GM21528 (cell line): ENCODE measurements at regions not wholly inside any gene's neighbourhood (a gene's known extent, or its start where the extent isn't known, plus 50 kb on each side); places are given as distances from the start of the nearest gene placed in this dataset.

Source experiments
- ATAC-seq: cut with Tn5 transposase; IDR thresholded peaks from one replicate; pipeline ENCODE4 v1.9.1; 2021; ENCODE audit warnings: mild to moderate bottlenecking, moderate library complexity; ENCODE audit not compliant: unreplicated experiment, low FRiP score

GRCh38 chr20:24718277-24718676 is 230.8 kb upstream of the CST7 start:
- no peak for ATAC-seq

DNA sequence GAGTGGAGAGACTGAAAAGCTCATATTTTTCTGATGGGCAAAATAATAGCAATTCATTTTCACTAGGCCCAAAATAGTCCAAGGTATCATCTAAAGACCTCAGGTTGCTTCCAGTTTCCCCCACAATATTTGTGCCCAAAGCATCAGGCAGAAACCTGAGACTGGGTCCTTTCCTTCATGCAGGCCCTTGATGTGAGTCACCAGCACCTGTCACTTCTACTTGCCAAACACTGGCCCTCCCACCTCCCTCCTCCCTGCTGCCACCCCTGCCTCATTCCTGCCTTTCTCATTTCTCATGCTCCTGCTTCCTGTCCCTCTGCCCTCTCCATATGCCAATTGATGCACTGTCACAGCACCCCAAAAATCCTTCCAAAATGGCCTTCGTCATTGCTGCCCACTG is 230.4 kb upstream of the CST7 start:
- no peak for ATAC-seq

- no peak for ATAC-seq
Observed at GRCh38 chr20:24720957-24721356, 228.1 kb upstream of the CST7 start.

- no peak for ATAC-seq
Observed at GRCh38 chr20:24721891-24722568, 227.0 kb upstream of the CST7 start.

- no peak for ATAC-seq
Observed at GRCh38 chr20:24722586-24722985, 226.5 kb upstream of the CST7 start.

GRCh38 chr20:24723186-24723585 is 225.9 kb upstream of the CST7 start:
- no peak for ATAC-seq

- no peak for ATAC-seq
Observed at GRCh38 chr20:24723647-24724352, 225.3 kb upstream of the CST7 start.

GRCh38 chr20:24724982-24725533 is 224.0 kb upstream of the CST7 start:
- ATAC-seq = no peak

GRCh38 chr20:24727795-24728194 is 221.3 kb upstream of the CST7 start:
- no peak for ATAC-seq

DNA sequence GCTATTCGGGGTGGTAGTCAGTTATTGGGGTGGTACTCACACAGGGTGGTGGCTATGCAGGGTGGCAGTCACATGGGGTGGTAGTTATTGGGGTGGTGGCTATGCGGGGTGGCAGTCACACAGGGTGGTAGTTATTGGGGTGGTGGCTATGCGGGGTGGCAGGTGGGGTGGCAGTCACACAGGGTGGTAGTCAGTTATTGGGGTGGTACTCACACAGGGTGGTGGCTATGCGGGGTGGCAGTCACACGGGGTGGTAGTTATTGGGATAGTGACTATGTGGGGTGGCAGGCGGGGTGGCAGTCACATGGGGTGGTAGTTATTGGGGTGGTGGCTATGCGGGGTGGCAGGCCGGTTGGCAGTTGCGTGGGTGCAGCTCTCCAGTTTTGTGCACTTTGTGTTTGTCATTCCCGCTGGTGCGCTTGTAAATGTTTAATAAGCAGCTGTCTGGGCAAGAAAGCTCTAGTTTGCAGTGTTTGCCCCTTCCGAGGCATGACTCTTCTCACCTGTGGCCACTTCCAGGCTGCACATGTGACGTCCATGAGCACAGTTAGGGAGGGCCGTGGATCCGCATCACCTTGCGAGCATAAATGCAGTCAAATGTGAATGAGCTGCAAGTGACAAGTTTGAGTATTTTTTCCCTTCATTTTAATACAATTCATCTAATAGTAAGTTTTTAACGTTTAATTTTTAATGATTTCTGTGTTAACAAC is 219.0 kb upstream of the CST7 start:
- ATAC-seq = no peak

DNA sequence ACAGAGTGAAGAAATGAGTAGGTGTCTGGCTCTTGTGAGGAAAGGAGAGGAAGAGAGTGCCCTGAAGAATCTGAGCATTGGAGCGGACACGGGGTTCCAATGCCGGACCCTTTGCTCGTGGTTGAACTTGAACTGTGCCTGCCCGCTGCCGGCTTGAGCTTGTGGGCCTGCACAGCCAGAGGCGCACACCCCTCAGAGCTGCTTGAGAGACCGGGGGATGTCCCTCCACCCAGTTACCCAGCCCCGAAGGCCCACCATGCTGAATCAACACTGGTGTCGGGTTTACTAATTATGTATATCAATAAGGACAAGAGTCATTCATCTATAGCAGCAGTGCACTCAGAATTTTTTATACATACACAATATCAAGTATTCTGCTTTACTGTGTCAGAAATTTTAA is 218.3 kb upstream of the CST7 start:
- ATAC-seq = no peak

DNA sequence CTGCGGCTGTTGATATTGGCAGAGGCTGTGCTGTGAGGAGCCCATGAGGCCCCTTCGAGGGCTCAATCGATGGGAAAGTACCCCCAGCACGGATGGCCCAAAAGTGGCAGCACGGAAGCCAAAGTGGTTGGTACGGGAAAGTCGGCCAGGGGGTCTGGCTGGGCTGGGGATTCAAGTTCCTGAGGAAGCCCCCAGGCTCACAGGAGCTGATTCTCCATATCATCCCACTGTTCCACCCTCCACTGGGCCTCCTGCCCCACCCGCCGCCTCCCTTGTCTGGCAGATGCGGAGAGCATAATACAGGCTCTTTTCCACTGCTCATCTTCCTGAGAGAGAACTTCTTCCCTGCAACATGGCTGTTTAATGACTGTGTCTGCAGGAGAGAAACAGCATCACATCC is 217.8 kb upstream of the CST7 start:
- no peak for ATAC-seq

- no peak for ATAC-seq
Observed at GRCh38 chr20:24732076-24732475, 217.0 kb upstream of the CST7 start.

- ATAC-seq = no peak
Observed at GRCh38 chr20:24732599-24732998, 216.5 kb upstream of the CST7 start.

DNA sequence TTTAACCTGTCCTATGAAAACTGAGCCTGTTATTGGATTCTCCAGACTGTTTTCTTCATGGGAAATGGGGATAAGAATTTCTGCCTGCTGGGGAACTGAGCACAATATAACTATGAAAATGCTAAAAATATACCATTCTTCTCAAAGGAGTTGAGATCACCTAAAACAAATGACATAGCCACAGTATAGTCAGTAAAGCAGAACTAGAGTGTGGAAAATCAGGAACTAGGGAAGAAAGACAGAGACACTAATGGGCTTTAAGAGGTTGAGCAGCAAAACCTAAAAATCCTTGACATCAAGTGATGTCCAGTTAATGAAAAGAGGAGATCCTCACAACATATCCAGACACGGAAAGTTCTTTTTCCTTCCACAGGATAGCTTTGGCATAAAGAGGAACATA is 215.7 kb upstream of the CST7 start:
- no peak for ATAC-seq

GRCh38 chr20:24734139-24734538 is 214.9 kb upstream of the CST7 start:
- ATAC-seq = no peak

- no peak for ATAC-seq
Observed at GRCh38 chr20:24735263-24735662, 213.8 kb upstream of the CST7 start.

DNA sequence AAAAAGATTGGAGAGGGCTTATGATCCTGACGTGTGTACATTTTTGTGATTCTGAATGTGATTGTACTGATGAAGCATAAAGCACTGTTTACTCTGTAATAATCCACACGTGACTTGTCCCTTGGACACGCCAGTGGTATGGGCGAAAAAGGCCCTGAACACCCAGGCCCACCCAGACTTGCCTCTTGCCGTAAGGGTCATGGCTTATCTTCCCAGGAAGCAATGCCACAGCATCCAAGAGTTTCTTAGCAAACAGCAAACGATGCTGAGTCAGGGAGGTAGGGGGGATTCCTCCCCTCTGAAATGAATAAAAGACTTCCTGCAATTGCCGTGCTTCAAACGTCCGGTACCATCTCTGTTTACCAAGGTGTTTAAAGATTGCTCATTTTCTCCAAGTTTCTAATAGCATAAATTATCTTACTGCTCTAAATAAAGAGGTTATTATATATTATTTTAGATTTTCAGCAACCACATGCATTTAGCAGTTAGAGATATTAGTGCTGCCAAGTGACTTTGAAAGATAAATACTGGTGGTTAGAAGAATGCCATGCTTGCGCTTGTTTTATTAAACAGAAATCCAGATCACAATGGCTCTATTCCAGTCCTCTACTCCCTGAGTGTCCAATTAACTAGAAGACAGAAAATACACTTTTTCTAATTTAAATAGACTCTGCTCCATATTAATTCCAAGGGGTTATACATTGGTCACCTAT is 212.8 kb upstream of the CST7 start:
- no peak for ATAC-seq

DNA sequence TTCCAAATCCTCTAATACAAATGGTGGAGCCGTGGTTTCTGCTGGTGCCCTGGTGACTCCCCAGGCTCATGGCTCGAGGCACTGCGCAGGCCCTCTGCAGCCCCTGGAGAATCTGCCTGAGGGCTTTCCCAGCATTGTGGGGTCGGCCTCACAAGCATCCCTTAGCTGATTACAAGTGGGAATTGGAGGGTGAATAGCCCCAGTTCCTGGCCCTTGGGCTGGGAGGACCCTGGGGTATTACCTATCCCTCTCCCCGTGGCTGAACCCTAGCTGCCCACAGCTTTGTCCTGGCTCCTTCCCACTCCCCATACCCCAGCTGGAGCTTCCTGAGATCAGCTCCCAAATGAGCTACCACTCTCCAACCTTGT is 212.2 kb upstream of the CST7 start:
- ATAC-seq = no peak

- ATAC-seq = no peak
Observed at GRCh38 chr20:24737212-24737850, 211.7 kb upstream of the CST7 start.
